Suprapubic skin (tissue), 3 donors: ENCODE measurements at regions not wholly inside any gene's neighbourhood (a gene's known extent, or its start where the extent isn't known, plus 50 kb on each side); places are given as distances from the start of the nearest gene placed in this dataset.

Experiments used
- CTCF ChIP-seq, 2 donors: fragments of 200-600 bp in 1 of 2; fragments of 450-650 bp in 1 of 2; sonication (generic) in 1 of 2; IDR thresholded peaks; one replicate each; pipeline ENCODE4 v1.5.1; 2016 to 2019; ENCODE audit warnings: antibody characterized with exemption in 2 of 2, mild to moderate bottlenecking in 1 of 2, moderate library complexity in 1 of 2
- POLR2A ChIP-seq, 2 donors: fragments of 450-650 bp; IDR thresholded peaks; one replicate each; pipeline ENCODE4 v1.6.1; 2017; ENCODE audit warnings: antibody characterized with exemption in 2 of 2, mild to moderate bottlenecking in 2 of 2, moderate library complexity in 2 of 2

- no peak for TF ChIP-seq CTCF (IDR thresholded peaks at IDR 0.05)
- TF ChIP-seq POLR2A (IDR thresholded peaks at IDR 0.05) = no peak
These were observed 285.8 kb upstream of the NEGR1 start for GRCh38 chr1:72568113-72568512.
